Astrocyte of the cerebellum (primary cell): ENCODE measurements at regions not wholly inside any gene's neighbourhood (a gene's known extent, or its start where the extent isn't known, plus 50 kb on each side); places are given as distances from the start of the nearest gene placed in this dataset.

Experiments
- DNase-seq: peaks from one replicate; pipeline ENCODE4 v3.0.0-alpha.2; 2011; ENCODE audit warnings: low read depth
- H3K4me3 ChIP-seq: 2 replicates; pipeline ENCODE4 v1.5.1; 2011; ENCODE audit warnings: mild to moderate bottlenecking, low read depth, low read length, moderate library complexity
- in situ Hi-C: cut with HindIII; loops from 2 replicates; pipeline ENCODE4 v1.10.0; 2017; ENCODE audit warnings: low sequenced_read_pairs
- TF ChIP-seq, protein P1 (sequence below): IDR thresholded peaks from 2 replicates; pipeline ENCODE4 v1.5.1; 2012; ENCODE audit warnings: low read length, low read depth, moderate library complexity, mild to moderate bottlenecking; ENCODE audit errors: missing control alignments

DNA sequence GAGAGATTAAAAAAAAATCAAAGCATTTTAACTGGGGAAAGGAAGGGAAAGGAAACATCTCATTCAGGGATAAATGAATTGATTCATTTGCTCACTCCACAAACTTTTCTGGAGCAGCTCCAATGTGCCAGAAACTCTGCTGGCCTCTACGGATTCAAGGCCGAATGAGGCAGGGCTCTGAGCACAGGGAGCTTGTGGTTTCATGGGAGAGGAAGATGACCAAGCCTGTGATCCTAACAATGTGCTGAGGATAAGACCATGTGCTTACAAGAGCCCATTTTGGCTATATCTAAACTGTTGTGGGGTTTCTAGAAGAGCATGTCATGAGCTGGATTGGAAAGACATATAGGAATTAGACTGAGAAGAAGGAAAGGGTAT lies 137.5 kb downstream of the ZNF674 start:
- DNase-seq = no peak
- no peak overlapping the region for H3K4me3 ChIP-seq
- in situ Hi-C loops = no loop called here
- TF ChIP-seq, protein P1, sequence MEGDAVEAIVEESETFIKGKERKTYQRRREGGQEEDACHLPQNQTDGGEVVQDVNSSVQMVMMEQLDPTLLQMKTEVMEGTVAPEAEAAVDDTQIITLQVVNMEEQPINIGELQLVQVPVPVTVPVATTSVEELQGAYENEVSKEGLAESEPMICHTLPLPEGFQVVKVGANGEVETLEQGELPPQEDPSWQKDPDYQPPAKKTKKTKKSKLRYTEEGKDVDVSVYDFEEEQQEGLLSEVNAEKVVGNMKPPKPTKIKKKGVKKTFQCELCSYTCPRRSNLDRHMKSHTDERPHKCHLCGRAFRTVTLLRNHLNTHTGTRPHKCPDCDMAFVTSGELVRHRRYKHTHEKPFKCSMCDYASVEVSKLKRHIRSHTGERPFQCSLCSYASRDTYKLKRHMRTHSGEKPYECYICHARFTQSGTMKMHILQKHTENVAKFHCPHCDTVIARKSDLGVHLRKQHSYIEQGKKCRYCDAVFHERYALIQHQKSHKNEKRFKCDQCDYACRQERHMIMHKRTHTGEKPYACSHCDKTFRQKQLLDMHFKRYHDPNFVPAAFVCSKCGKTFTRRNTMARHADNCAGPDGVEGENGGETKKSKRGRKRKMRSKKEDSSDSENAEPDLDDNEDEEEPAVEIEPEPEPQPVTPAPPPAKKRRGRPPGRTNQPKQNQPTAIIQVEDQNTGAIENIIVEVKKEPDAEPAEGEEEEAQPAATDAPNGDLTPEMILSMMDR = no peak

DNA sequence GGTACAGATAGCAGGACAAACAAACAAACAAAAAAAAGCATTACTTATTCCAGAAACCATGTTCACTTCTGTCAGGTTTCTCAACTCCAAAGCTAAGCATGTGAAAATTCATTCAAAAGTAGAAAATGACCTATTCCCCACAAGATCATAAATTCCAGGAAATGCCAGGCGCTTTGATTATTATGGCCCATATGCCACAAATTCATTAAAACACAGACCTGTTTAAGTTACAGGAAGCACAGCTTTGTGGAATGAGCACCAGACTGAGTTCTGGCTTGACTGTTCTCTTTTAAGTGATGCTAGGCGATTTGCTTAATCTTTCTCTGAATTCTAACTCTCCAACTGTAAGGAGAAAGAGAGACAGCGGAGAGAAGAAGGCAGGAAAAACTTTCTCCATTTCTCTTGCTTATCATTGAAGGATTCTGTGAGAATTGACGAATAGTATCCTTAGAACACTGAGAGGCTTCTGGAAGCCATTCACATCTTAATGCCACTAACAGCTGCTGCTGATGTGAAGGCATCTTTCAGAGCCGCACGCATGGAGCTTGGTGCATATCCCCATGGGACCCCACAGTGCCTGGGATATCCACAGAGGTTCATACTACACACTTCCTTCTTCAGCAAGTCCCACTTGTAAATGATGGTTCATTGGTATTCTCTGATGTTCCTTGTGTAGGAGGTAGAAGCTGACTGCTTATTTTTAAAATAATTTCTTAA lies 138.0 kb downstream of the ZNF674 start:
- DNase-seq = no peak
- in situ Hi-C loops = no loop called here
- TF ChIP-seq, protein P1 = no peak
- H3K4me3 ChIP-seq = no peak overlapping the region

DNA sequence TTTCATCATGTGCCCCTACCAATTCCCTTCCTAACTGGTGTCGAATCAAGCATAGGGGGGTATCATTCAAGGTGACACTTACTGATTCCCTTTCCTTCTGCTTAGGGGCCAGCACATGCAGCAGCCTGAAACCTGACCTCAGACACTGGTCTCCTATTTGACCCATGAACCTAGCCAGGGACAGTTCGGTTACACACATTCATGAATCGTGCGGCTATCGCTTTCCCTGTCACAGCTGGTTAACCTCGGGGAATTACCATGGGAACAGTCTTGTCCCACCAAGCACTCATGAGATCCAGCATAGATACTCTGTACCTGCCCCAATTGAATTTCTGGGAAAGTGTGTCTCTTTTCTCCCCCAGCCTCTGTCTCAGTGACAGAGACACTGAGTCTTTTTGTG lies 140.4 kb downstream of the ZNF674 start:
- TF ChIP-seq, protein P1 = no peak

DNA sequence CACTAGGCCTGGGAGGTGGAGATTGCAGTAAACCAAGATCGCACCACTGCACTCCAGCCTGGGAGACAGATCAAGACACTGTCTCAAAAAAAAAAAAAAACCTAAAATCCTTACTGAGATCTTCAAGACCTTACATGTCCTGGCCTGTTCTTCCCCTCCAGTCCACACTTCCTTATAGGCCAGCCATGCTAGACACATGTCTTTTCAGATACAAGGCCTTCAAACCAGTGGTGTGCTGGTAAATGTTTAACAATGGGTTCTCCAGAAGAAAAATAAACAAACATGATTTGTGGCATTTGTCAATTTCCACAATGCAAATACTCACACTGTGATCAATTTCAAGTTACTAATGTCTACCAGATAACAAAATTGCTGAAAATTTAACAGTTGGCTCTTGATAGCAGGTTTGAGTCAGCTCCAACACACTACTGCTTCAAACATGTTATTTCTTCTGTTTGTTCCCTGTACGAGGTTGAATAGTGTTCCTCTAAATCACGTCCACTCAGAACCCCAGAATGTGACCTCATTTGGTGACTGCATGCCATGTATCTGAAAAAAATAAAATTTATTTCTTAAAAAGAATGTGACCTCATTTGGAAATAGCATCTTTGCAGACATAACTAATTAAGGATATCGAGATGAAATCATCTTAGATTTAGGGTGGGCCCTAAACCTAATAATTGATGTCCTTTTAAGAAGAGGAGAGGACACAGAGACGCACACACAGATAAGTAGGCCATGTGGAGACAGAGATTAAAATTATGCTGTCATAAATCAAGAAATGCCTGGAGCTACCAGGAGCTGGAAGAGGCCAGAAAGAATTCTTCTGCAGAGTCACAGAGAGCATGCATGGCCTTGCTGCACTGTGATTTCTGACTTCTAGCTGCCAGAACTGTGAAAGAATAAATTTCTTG lies 144.4 kb downstream of the ZNF674 start:
- no peak overlapping the region for H3K4me3 ChIP-seq
- no peak for DNase-seq
- in situ Hi-C loops = no loop called here
- TF ChIP-seq, protein P1 = no peak

More for the DNA sequence above, 140.4 kb downstream of the ZNF674 start:
- no peak overlapping the region for H3K4me3 ChIP-seq
- DNase-seq = no peak
- in situ Hi-C loops = no loop called here

DNA sequence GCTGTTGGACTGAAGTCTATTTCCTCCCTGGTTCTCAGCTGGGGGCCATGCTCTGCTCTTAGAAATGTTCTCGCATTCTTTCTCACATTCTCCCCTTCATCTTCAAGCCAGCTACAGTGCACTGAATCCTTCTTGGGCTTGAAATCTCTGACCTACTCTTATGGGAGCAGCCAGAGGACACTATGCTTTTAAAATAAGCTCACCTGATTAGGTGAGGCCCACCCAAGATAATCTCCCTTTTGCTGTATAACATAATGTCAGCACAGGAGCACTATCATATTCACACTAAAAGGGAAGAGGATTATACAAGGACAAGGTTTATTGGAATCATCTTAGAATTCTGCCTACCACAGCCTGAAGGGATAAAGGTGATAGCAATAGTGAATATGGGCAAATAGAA lies 146.3 kb downstream of the ZNF674 start:
- no peak overlapping the region for H3K4me3 ChIP-seq
- DNase-seq = no peak
- in situ Hi-C loops = no loop called here
- TF ChIP-seq, protein P1 = no peak

DNA sequence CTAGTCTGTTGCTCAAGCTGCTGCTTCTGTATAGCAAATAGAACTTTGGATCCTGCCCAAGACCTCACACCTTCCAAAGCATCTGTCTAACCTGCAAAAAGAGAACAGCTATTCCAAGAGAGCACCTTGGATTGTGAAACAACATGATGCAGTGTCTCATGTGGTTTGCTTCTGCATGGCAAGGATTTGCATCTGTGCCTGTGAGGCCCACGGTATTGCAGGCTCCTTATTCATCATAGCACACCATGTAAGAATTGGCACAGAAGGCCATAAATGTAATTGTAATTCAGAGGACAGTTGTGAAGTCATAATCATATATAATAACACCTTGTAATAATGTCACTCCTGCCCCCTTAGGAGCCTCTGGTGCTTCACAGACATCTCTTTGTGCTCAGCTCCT lies 147.1 kb downstream of the ZNF674 start:
- in situ Hi-C loops = no loop called here
- TF ChIP-seq, protein P1 = no peak
- H3K4me3 ChIP-seq = no peak overlapping the region
- DNase-seq = no peak
